Keratinocyte (primary cell): ENCODE measurements at regions not wholly inside any gene's neighbourhood (a gene's known extent, or its start where the extent isn't known, plus 50 kb on each side); places are given as distances from the start of the nearest gene placed in this dataset.

ENCODE experiments used
- DNase-seq: peaks from one replicate; pipeline ENCODE4 v3.0.0-alpha.2; 2011; ENCODE audit warnings: low read depth, missing footprints, low spot score
- FAIRE-seq: peaks from 2 replicates; lab custom pipeline; 2011; peaks lifted over from hg19 to GRCh38; lab: Jason Lieb, UNC
- H2AFZ ChIP-seq: 2 replicates; pipeline ENCODE4 v1.6.0; 2012; ENCODE audit warnings: low read length, control low read depth, inconsistent platforms; ENCODE audit not compliant: control insufficient read depth
- H3K27ac ChIP-seq: 2 replicates; pipeline ENCODE4 v1.5.1; 2011; ENCODE audit warnings: low read length; ENCODE audit not compliant: control insufficient read depth, insufficient read depth
- H3K27me3 ChIP-seq: 3 replicates; pipeline ENCODE4 v1.6.0; 2011; ENCODE audit warnings: low read length; ENCODE audit not compliant: control insufficient read depth, insufficient read depth; ENCODE audit errors: extremely low read depth
- H3K36me3 ChIP-seq, 2 experiments: 2 replicates in 1 of 2; 3 replicates in 1 of 2; pipeline ENCODE4 v1.5.1; 2011; ENCODE audit warnings: low read length in 2 of 2, mild to moderate bottlenecking in 1 of 2; ENCODE audit not compliant: control insufficient read depth in 2 of 2, insufficient read depth in 2 of 2; ENCODE audit errors: extremely low read depth in 1 of 2
- H3K4me1 ChIP-seq: 3 replicates; pipeline ENCODE4 v1.5.1; 2011; ENCODE audit warnings: low read length; ENCODE audit not compliant: control insufficient read depth, insufficient read depth; ENCODE audit errors: extremely low read depth
- H3K4me2 ChIP-seq: 3 replicates; pipeline ENCODE4 v1.6.0; 2011; ENCODE audit warnings: low read depth, low read length; ENCODE audit not compliant: control insufficient read depth, insufficient read depth; ENCODE audit errors: extremely low read depth
- H3K4me3 ChIP-seq, 3 experiments: fragments of 200-600 bp in 1 of 3; sonication (generic) in 1 of 3; 2 replicates in 2 of 3; 3 replicates in 1 of 3; pipeline ENCODE4 v1.5.1; 2011 to 2016; ENCODE audit warnings: low read length in 3 of 3, mild to moderate bottlenecking in 3 of 3, control low read depth in 2 of 3, inconsistent platforms in 1 of 3, low read depth in 1 of 3, mixed read lengths in 1 of 3, mixed run types in 1 of 3, moderate library complexity in 1 of 3; ENCODE audit not compliant: control insufficient read depth in 2 of 3, insufficient read depth in 2 of 3; ENCODE audit errors: extremely low read depth in 1 of 3
- H3K79me2 ChIP-seq: 2 replicates; pipeline ENCODE4 v1.6.0; 2012; ENCODE audit warnings: low read length; ENCODE audit not compliant: control insufficient read depth, insufficient read depth
- H3K9ac ChIP-seq: 3 replicates; pipeline ENCODE4 v1.6.0; 2011; ENCODE audit warnings: low read length; ENCODE audit not compliant: control insufficient read depth, insufficient read depth; ENCODE audit errors: extremely low read depth
- H3K9me1 ChIP-seq: 3 replicates; pipeline ENCODE4 v1.6.0; 2011; ENCODE audit warnings: low read length; ENCODE audit not compliant: control insufficient read depth, insufficient read depth; ENCODE audit errors: extremely low read depth
- H3K9me3 ChIP-seq: 2 replicates; pipeline ENCODE4 v1.5.1; 2012; ENCODE audit warnings: low read depth, low read length; ENCODE audit not compliant: control insufficient read depth
- H4K20me1 ChIP-seq: 3 replicates; pipeline ENCODE4 v1.6.0; 2011; ENCODE audit warnings: low read length; ENCODE audit not compliant: control insufficient read depth, insufficient read depth; ENCODE audit errors: extremely low read depth
- EZH2 ChIP-seq: IDR thresholded peaks from one replicate; pipeline ENCODE4 v1.6.1; 2012; ENCODE audit warnings: inconsistent platforms, mild to moderate bottlenecking, low read length, moderate library complexity
- dilution Hi-C: fragments of 300-500 bp; cut with MboI; formaldehyde crosslinking; loops from one replicate; pipeline ENCODE4 v1.7.0; 2020; ENCODE audit warnings: low sequenced_read_pairs; ENCODE audit not compliant: extremely low pct_ligation_motif_present
- TF ChIP-seq, protein P1 (sequence below), 3 experiments: IDR thresholded peaks in 1 of 3; conservative IDR thresholded peaks in 1 of 3; optimal IDR thresholded peaks in 1 of 3; 2 replicates in 2 of 3; 3 replicates in 1 of 3; pipeline versions ENCODE3 to v1.5.1; 2011; ENCODE audit warnings: low read length in 3 of 3, mild to moderate bottlenecking in 3 of 3, moderate library complexity in 2 of 3, control low read depth in 1 of 3, inconsistent platforms in 1 of 3; ENCODE audit not compliant: insufficient read depth in 2 of 3; ENCODE audit errors: extremely low read depth in 1 of 3

DNA sequence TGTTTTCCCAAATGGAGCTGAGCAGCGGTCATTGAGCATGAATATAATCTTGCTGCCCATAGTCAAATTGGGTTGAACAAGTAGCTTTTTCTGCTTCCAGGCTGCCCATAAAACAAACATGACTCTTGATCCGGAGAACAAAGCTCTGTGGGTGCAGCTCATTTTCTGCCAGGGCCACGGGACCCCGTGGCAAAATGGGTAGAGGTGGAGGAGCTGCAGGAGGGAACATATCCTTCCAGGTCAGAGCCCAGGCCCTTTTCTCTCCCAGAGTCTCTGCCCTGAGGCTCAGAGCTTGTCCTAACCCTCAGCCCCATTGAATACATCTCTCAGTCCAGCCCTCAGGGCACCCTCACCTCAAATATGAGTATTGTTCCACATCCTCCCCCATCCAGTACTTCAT lies 151.6 kb upstream of the TWIST2 start:
- H2AFZ ChIP-seq: no peak overlapping the region
- H3K4me1 ChIP-seq: no peaks in the 10 kb centered on the region
- H3K36me3 ChIP-seq: no peaks in the 10 kb centered on the region
- H3K4me3 ChIP-seq: no peak overlapping the region
- no peak overlapping the region for H3K4me2 ChIP-seq
- dilution Hi-C loops: no loop called here
- H3K9ac ChIP-seq: no peak overlapping the region
- H4K20me1 ChIP-seq: no peaks in the 10 kb centered on the region
- DNase-seq: no peak
- peaks cover 5% of the 10 kb centered on the region for H3K27me3 ChIP-seq
- no peaks in the 10 kb centered on the region for H3K9me1 ChIP-seq
- FAIRE-seq: no peak
- no peak for TF ChIP-seq EZH2
- TF ChIP-seq, protein P1, sequence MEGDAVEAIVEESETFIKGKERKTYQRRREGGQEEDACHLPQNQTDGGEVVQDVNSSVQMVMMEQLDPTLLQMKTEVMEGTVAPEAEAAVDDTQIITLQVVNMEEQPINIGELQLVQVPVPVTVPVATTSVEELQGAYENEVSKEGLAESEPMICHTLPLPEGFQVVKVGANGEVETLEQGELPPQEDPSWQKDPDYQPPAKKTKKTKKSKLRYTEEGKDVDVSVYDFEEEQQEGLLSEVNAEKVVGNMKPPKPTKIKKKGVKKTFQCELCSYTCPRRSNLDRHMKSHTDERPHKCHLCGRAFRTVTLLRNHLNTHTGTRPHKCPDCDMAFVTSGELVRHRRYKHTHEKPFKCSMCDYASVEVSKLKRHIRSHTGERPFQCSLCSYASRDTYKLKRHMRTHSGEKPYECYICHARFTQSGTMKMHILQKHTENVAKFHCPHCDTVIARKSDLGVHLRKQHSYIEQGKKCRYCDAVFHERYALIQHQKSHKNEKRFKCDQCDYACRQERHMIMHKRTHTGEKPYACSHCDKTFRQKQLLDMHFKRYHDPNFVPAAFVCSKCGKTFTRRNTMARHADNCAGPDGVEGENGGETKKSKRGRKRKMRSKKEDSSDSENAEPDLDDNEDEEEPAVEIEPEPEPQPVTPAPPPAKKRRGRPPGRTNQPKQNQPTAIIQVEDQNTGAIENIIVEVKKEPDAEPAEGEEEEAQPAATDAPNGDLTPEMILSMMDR (optimal IDR thresholded peaks at IDR 0.05 in 1 of 3, IDR thresholded peaks at IDR 0.05 in 1 of 3, conservative IDR thresholded peaks at IDR 0.05 in 1 of 3; ENCODE audit: extremely low read depth in 1 of 3, insufficient read depth in 2 of 3, low read length in 3 of 3): no peak
- no peaks in the 10 kb centered on the region for H3K79me2 ChIP-seq
- H3K27ac ChIP-seq: no peak overlapping the region
- H3K9me3 ChIP-seq: no peaks in the 10 kb centered on the region

DNA sequence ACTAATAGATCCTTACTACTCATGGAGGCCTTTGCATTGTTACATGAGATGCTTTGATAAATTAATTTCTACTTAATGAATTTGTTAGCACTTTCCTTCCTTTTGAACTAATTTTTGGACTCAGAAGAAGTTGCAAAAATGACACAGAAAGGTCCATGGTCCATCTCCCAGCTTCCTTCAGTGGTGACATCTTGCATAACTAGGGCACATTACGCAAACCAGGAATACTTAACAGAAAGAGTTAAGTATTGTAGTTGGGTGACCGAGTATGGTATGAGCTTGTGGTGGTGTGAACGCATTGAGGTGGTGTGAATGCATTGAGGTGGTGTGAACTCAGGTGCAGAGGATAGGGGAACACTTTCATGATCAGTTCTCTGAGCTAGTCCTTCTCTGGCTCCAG lies 151.1 kb upstream of the TWIST2 start:
- no peaks in the 10 kb centered on the region for H3K79me2 ChIP-seq
- peaks cover 5% of the 10 kb centered on the region for H3K27me3 ChIP-seq
- H3K4me1 ChIP-seq: no peaks in the 10 kb centered on the region
- no peak for DNase-seq
- no peaks in the 10 kb centered on the region for H3K36me3 ChIP-seq
- dilution Hi-C loops: no loop called here
- H3K27ac ChIP-seq: no peak overlapping the region
- TF ChIP-seq, protein P1 (optimal IDR thresholded peaks at IDR 0.05 in 1 of 3, IDR thresholded peaks at IDR 0.05 in 1 of 3, conservative IDR thresholded peaks at IDR 0.05 in 1 of 3; ENCODE audit: extremely low read depth in 1 of 3, insufficient read depth in 2 of 3, low read length in 3 of 3): no peak
- H3K9me1 ChIP-seq: no peaks in the 10 kb centered on the region
- no peak overlapping the region for H3K4me3 ChIP-seq
- H3K9ac ChIP-seq: no peak overlapping the region
- no peaks in the 10 kb centered on the region for H4K20me1 ChIP-seq
- no peak overlapping the region for H3K4me2 ChIP-seq
- H2AFZ ChIP-seq: no peak overlapping the region
- H3K9me3 ChIP-seq: no peaks in the 10 kb centered on the region
- FAIRE-seq: no peak
